ENCODE measurements at regions not wholly inside any gene's neighbourhood (a gene's known extent, or its start where the extent isn't known, plus 50 kb on each side); places are given as distances from the start of the nearest gene placed in this dataset.

DNA sequence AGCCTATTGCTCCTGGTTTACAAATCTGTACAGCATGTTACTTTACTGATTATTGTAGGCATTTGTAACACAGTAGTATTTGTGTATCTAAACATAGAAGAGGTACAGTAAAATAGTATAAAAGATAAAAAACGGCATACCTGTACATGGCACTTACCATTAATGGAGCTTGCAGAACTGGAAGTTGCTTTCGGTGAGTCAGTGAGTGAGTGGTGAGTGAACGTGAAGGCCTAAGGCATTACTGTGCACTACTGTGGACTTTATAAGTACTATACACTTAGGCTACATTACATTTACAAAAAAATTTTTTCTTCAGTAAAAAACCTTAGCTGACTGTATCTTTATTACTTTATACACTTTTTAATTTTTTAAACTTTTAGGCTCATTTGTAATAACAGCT is 90.9 kb downstream of the RAP2B start:
- TF ChIP-seq, protein P1, sequence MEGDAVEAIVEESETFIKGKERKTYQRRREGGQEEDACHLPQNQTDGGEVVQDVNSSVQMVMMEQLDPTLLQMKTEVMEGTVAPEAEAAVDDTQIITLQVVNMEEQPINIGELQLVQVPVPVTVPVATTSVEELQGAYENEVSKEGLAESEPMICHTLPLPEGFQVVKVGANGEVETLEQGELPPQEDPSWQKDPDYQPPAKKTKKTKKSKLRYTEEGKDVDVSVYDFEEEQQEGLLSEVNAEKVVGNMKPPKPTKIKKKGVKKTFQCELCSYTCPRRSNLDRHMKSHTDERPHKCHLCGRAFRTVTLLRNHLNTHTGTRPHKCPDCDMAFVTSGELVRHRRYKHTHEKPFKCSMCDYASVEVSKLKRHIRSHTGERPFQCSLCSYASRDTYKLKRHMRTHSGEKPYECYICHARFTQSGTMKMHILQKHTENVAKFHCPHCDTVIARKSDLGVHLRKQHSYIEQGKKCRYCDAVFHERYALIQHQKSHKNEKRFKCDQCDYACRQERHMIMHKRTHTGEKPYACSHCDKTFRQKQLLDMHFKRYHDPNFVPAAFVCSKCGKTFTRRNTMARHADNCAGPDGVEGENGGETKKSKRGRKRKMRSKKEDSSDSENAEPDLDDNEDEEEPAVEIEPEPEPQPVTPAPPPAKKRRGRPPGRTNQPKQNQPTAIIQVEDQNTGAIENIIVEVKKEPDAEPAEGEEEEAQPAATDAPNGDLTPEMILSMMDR (IDR thresholded peaks at IDR 0.05; ENCODE audit: extremely low read depth in 1 of 2, insufficient read depth in 1 of 2, low read depth in 1 of 2, low read length in 2 of 2) = no peak
- TF ChIP-seq POLR2AphosphoS5 (IDR thresholded peaks at IDR 0.05; ENCODE audit: insufficient read depth, low read depth, low read length) = no peak
- no peak for TF ChIP-seq EZH2 (IDR thresholded peaks at IDR 0.05; ENCODE audit: borderline replicate concordance, low read depth, low read length, severe bottlenecking)
- no peak for TF ChIP-seq POLR2A (IDR thresholded peaks at IDR 0.05; ENCODE audit: low read depth, low read length)
- TF ChIP-seq, protein P2, sequence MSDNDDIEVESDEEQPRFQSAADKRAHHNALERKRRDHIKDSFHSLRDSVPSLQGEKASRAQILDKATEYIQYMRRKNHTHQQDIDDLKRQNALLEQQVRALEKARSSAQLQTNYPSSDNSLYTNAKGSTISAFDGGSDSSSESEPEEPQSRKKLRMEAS (IDR thresholded peaks at IDR 0.05; ENCODE audit: insufficient read depth, insufficient read length) = no peak
